GM13976 (cell line): ENCODE measurements at regions not wholly inside any gene's neighbourhood (a gene's known extent, or its start where the extent isn't known, plus 50 kb on each side); places are given as distances from the start of the nearest gene placed in this dataset.

ENCODE experiments used
- DNase-seq: peaks from one replicate; pipeline ENCODE4 v3.0.0; 2012; ENCODE audit warnings: low spot score
- CTCF ChIP-seq: IDR thresholded peaks from 2 replicates; pipeline ENCODE4 v1.5.1; 2012; ENCODE audit warnings: borderline replicate concordance, mild to moderate bottlenecking; ENCODE audit not compliant: insufficient read depth; ENCODE audit errors: extremely low read depth, missing control alignments, control extremely low read depth
- in situ Hi-C: fragments of 300-500 bp; cut with MboI; formaldehyde crosslinking; loops from one replicate; pipeline ENCODE4 v1.12.0; 2022; ENCODE audit warnings: low sequenced_read_pairs, mixed read lengths, inconsistent platforms; ENCODE audit not compliant: unreplicated experiment

GRCh38 chr4:41394481-41394894 is 137.8 kb downstream of the UCHL1 start:
- in situ Hi-C loops, result no loop called here
- no peak for TF ChIP-seq CTCF
- no peak for DNase-seq

GRCh38 chr4:41396214-41396613 is 139.5 kb downstream of the UCHL1 start:
- DNase-seq, result no peak
- no peak for TF ChIP-seq CTCF
- in situ Hi-C loops, result no loop called here

- no peak for DNase-seq
- in situ Hi-C loops, result no loop called here
- no peak for TF ChIP-seq CTCF
Observed at GRCh38 chr4:41396869-41397268, 140.1 kb downstream of the UCHL1 start.

GRCh38 chr4:41399231-41399630 is 138.7 kb upstream of the LIMCH1 start:
- in situ Hi-C loops, result no loop called here
- TF ChIP-seq CTCF, result no peak

GRCh38 chr4:41400296-41400695 is 137.7 kb upstream of the LIMCH1 start:
- DNase-seq, result no peak
- TF ChIP-seq CTCF, result no peak
- in situ Hi-C loops, result no loop called here

More at GRCh38 chr4:41399231-41399630, 138.7 kb upstream of the LIMCH1 start:
- DNase-seq, result no peak

GRCh38 chr4:41405464-41406112 is 132.4 kb upstream of the LIMCH1 start:
- in situ Hi-C loops, result no loop called here
- DNase-seq, result no peak
- TF ChIP-seq CTCF, result no peak
